Activated CD4-positive, alpha-beta memory T cell treated with anti-CD3 and anti-CD28 coated beads, Interleukin-2, amount 10 ng/mL, durations not matched to agents 7 days and 5 days (primary cell): ENCODE measurements at regions not wholly inside any gene's neighbourhood (a gene's known extent, or its start where the extent isn't known, plus 50 kb on each side); places are given as distances from the start of the nearest gene placed in this dataset.

ENCODE experiments used
- CTCF ChIA-PET: fragments of 350-600 bp; sonication (Branson Sonifier 250); formaldehyde crosslinking; loops from one replicate; lab custom pipeline; 2021; ENCODE audit warnings: antibody characterized with exemption, inconsistent platforms; lab: Charles Lee
- POLR2A ChIA-PET: fragments of 350-600 bp; sonication (Branson Sonifier 250); formaldehyde crosslinking; loops from one replicate; lab custom pipeline; 2021; ENCODE audit warnings: antibody characterized with exemption; lab: Charles Lee
- DNase-seq: peaks from one replicate; pipeline ENCODE4 v3.0.0-alpha.2; 2020
- H3K27ac Mint-ChIP-seq: one replicate; pipeline ENCODE4 v1.8.0; 2021; ENCODE audit warnings: mild to moderate bottlenecking, mixed read lengths
- H3K27me3 Mint-ChIP-seq: one replicate; pipeline ENCODE4 v1.8.0; 2021; ENCODE audit warnings: mixed read lengths
- H3K36me3 Mint-ChIP-seq: one replicate; pipeline ENCODE4 v1.8.0; 2021; ENCODE audit warnings: low read depth, mixed read lengths
- H3K4me1 Mint-ChIP-seq: one replicate; pipeline ENCODE4 v1.8.0; 2021; ENCODE audit warnings: mixed read lengths
- H3K4me3 Mint-ChIP-seq: one replicate; pipeline ENCODE4 v1.8.0; 2021; ENCODE audit warnings: mild to moderate bottlenecking, mixed read lengths
- H3K9me3 Mint-ChIP-seq: one replicate; pipeline ENCODE4 v1.8.0; 2021; ENCODE audit warnings: mixed read lengths

DNA sequence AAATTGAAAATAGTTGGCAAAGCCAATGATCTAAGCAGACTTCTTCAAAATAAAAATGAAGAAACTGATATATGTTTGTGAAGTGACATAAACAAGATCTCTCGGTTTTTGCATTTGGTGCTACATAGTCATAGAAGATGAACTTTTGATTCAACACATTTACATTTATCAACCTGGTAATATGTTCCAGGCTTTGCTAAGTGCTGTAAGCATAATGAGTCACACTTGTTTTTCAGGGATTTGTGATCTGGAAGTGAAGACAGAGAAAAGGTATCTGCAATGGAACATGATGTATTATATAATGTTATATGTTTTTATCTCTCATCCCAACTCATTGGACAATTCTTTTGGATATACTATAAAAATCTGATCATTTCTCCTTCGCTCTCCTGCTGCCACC is 801.4 kb downstream of the BRINP1 start:
- Mint-ChIP-seq H3K9me3 (peaks cover 2% of the 10 kb centered on the region), H3K36me3 (no peaks in the 10 kb centered on the region), H3K4me1 (no peaks in the 10 kb centered on the region), H3K27me3 (no peaks in the 10 kb centered on the region), H3K4me3 (no peak overlapping the region), H3K27ac (no peak overlapping the region)
- ChIA-PET POLR2A (no interaction called here), CTCF (no interaction called here)
- no peak for DNase-seq

DNA sequence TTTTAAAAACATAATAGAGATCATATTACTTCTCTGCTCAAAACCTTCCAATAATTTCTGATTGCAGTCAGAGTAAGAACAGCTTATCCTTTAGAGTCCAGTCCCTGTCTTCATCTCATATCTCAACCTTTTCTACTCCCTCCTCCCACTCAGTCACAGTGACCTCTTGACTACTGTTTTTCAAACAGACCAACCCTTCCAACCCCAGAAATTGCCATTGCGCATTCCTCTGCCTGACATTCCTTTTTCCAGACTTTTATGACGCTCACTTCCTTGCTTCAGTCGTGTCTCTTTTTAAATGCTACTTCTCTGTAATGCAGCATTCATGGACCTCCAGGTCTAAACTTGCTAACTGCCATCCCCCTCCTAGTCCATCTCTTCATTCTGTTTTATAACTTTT is 800.5 kb downstream of the BRINP1 start:
- no peaks in the 10 kb centered on the region for H3K4me1 Mint-ChIP-seq
- ChIA-PET CTCF (no interaction called here), POLR2A (no interaction called here)

GRCh38 chr9:118569148-118569547 is 800.1 kb downstream of the BRINP1 start:
- H3K27ac Mint-ChIP-seq: no peak overlapping the region
- no peaks in the 10 kb centered on the region for H3K36me3 Mint-ChIP-seq
- H3K9me3 Mint-ChIP-seq: peaks cover 2% of the 10 kb centered on the region
- POLR2A ChIA-PET: no interaction called here
- no peaks in the 10 kb centered on the region for H3K4me1 Mint-ChIP-seq
- CTCF ChIA-PET: no interaction called here
- no peak for DNase-seq
- no peaks in the 10 kb centered on the region for H3K27me3 Mint-ChIP-seq
- H3K4me3 Mint-ChIP-seq: no peak overlapping the region

More for the DNA sequence above, 800.5 kb downstream of the BRINP1 start:
- Mint-ChIP-seq H3K9me3 (peaks cover 2% of the 10 kb centered on the region), H3K27ac (no peak overlapping the region), H3K27me3 (no peaks in the 10 kb centered on the region), H3K4me3 (no peak overlapping the region), H3K36me3 (no peaks in the 10 kb centered on the region)
- DNase-seq: no peak

- DNase-seq: no peak
- H3K27ac Mint-ChIP-seq: no peak overlapping the region
- H3K27me3 Mint-ChIP-seq: no peaks in the 10 kb centered on the region
- no peaks in the 10 kb centered on the region for H3K36me3 Mint-ChIP-seq
- H3K4me1 Mint-ChIP-seq: no peaks in the 10 kb centered on the region
- ChIA-PET CTCF (no interaction called here), POLR2A (no interaction called here)
- H3K4me3 Mint-ChIP-seq: no peak overlapping the region
- H3K9me3 Mint-ChIP-seq: peaks cover 2% of the 10 kb centered on the region
These were observed 799.2 kb downstream of the BRINP1 start for GRCh38 chr9:118570066-118570465.

DNA sequence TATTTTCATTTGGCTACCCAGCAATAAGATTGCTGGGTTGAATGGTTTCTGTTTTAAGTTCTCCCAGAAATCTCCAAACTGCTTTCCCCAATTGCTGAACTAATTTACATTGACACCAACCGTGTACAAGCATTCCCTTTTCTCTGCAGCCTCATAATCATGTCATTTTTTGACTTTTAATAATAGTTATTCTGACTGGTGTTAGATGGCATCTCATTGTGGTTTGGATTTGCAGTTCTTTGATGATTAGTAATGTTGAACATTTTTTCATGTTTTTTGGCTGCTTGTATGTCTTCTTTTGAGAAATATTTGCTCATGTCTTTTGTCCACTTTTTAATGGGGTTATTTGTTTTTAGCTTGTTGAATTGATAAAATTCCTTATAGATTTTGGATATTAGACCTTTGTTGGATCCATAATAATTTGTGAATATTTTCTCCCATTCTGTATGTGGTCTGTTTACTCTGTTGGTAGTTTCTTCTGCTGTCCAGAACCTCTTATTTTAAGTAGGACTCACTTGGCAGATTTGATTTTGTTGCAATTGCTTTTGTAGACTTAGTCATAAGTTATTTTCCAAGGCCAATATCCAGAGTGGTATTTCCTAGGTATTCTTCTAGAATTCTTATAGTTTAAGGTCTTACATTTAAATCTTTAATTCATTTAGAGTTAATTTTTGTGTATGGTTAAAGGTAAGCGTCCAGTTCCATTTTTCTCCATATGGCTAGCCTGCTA is 793.7 kb downstream of the BRINP1 start:
- POLR2A ChIA-PET: no interaction called here
- Mint-ChIP-seq H3K4me3 (no peak overlapping the region), H3K36me3 (no peaks in the 10 kb centered on the region), H3K9me3 (peaks cover 2% of the 10 kb centered on the region), H3K27ac (no peak overlapping the region), H3K4me1 (no peaks in the 10 kb centered on the region), H3K27me3 (no peaks in the 10 kb centered on the region)
- CTCF ChIA-PET: no interaction called here
- no peak for DNase-seq

DNA sequence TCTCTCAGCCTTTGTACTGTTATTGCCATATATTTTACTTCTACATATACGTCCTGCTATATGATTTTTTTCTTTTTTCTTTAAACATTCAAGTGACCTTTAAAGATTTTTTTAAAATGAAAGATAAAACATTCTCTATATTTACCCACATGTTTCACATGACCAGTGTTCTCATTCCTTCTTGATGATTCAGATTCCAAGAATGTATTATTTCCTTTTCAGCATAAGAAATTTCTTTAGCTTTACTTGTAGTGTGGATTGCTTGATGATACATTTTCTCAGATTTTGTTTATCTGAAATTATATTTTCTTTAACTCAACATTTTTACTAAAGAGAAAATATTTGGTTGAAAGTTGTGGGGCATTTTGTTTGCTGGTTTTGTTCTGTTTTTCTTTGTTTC is 792.1 kb downstream of the BRINP1 start:
- no peak overlapping the region for H3K27ac Mint-ChIP-seq

DNA sequence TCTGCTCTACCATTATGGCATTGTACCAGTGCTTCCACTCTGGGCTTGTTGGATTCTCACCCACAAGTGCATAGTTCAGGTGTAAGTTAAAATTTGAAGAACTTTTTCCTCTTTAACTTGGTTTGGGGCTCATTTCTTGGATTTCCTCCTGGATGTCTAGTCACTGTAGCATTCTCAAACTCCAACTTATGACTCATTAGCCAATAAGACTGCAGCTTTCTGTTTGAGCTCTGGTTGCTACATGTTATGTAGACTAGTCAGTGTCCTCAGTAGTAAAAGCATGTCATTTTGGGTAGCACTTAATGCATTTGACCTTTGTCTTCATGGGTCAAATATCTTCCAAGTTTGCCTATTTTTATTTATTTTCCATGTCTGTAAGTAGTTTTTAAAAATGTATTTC is 790.8 kb downstream of the BRINP1 start:
- Mint-ChIP-seq H3K4me1 (no peaks in the 10 kb centered on the region), H3K27me3 (no peaks in the 10 kb centered on the region), H3K9me3 (peaks cover 6% of the 10 kb centered on the region), H3K27ac (no peak overlapping the region), H3K4me3 (no peak overlapping the region), H3K36me3 (no peaks in the 10 kb centered on the region)
- ChIA-PET CTCF (no interaction called here), POLR2A (no interaction called here)
- no peak for DNase-seq

More for the DNA sequence above, 792.1 kb downstream of the BRINP1 start:
- no peaks in the 10 kb centered on the region for H3K27me3 Mint-ChIP-seq
- H3K4me1 Mint-ChIP-seq: no peaks in the 10 kb centered on the region
- H3K4me3 Mint-ChIP-seq: no peak overlapping the region
- CTCF ChIA-PET: no interaction called here
- DNase-seq: no peak
- H3K36me3 Mint-ChIP-seq: no peaks in the 10 kb centered on the region
- peaks cover 2% of the 10 kb centered on the region for H3K9me3 Mint-ChIP-seq
- POLR2A ChIA-PET: no interaction called here

- POLR2A ChIA-PET: no interaction called here
- CTCF ChIA-PET: no interaction called here
- Mint-ChIP-seq H3K27me3 (no peaks in the 10 kb centered on the region), H3K9me3 (peaks cover 5% of the 10 kb centered on the region), H3K4me1 (no peaks in the 10 kb centered on the region), H3K27ac (no peak overlapping the region), H3K36me3 (no peaks in the 10 kb centered on the region), H3K4me3 (no peak overlapping the region)
- DNase-seq: no peak
These were observed 785.8 kb downstream of the BRINP1 start for GRCh38 chr9:118583414-118583813.

- no peaks in the 10 kb centered on the region for H3K27me3 Mint-ChIP-seq
- POLR2A ChIA-PET: no interaction called here
- no peak overlapping the region for H3K27ac Mint-ChIP-seq
- DNase-seq: no peak
- no peak overlapping the region for H3K4me3 Mint-ChIP-seq
- no peaks in the 10 kb centered on the region for H3K4me1 Mint-ChIP-seq
- peaks cover 7% of the 10 kb centered on the region for H3K9me3 Mint-ChIP-seq
- CTCF ChIA-PET: no interaction called here
- no peaks in the 10 kb centered on the region for H3K36me3 Mint-ChIP-seq
These were observed 782.3 kb downstream of the BRINP1 start for GRCh38 chr9:118586978-118587377.

DNA sequence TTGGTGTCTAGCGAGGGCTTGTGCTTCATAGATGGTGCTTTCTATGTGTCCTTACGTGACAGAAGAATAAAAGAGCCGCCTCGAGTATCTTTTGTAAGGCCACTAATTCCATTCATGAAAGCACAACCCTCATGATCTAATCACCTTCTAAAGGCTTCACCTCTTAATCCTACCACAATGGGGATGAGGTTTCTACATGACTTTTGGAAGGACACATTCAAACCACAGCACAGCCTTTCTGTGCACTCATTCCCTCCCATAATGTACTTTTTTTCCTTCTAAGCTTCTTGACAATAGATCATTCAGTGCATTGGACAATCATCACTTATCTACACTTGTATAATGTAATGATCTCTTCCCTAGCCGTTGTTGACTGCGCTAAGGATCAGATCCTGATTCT is 774.8 kb downstream of the BRINP1 start:
- no peaks in the 10 kb centered on the region for H3K27me3 Mint-ChIP-seq
- H3K36me3 Mint-ChIP-seq: no peaks in the 10 kb centered on the region
- H3K4me1 Mint-ChIP-seq: no peaks in the 10 kb centered on the region
- POLR2A ChIA-PET: no interaction called here
- DNase-seq: no peak
- no peak overlapping the region for H3K4me3 Mint-ChIP-seq
- H3K27ac Mint-ChIP-seq: no peak overlapping the region
- CTCF ChIA-PET: no interaction called here
- H3K9me3 Mint-ChIP-seq: no peaks in the 10 kb centered on the region

GRCh38 chr9:118595719-118596305 is 773.4 kb downstream of the BRINP1 start:
- Mint-ChIP-seq H3K9me3 (no peaks in the 10 kb centered on the region), H3K4me3 (no peak overlapping the region), H3K36me3 (no peaks in the 10 kb centered on the region), H3K27me3 (no peaks in the 10 kb centered on the region), H3K4me1 (no peaks in the 10 kb centered on the region), H3K27ac (no peak overlapping the region)
- no peak for DNase-seq
- ChIA-PET CTCF (no interaction called here), POLR2A (no interaction called here)

GRCh38 chr9:118596374-118597015 is 772.7 kb downstream of the BRINP1 start:
- H3K4me3 Mint-ChIP-seq: no peak overlapping the region
- no peaks in the 10 kb centered on the region for H3K27me3 Mint-ChIP-seq
- CTCF ChIA-PET: no interaction called here
- H3K9me3 Mint-ChIP-seq: no peaks in the 10 kb centered on the region
- no peak for DNase-seq
- H3K36me3 Mint-ChIP-seq: no peaks in the 10 kb centered on the region
- POLR2A ChIA-PET: no interaction called here
- no peaks in the 10 kb centered on the region for H3K4me1 Mint-ChIP-seq
- no peak overlapping the region for H3K27ac Mint-ChIP-seq

- H3K4me3 Mint-ChIP-seq: no peak overlapping the region
- no peak for DNase-seq
- H3K27me3 Mint-ChIP-seq: no peaks in the 10 kb centered on the region
- CTCF ChIA-PET: no interaction called here
- H3K9me3 Mint-ChIP-seq: no peaks in the 10 kb centered on the region
- POLR2A ChIA-PET: no interaction called here
- H3K36me3 Mint-ChIP-seq: no peaks in the 10 kb centered on the region
- H3K4me1 Mint-ChIP-seq: no peaks in the 10 kb centered on the region
- no peak overlapping the region for H3K27ac Mint-ChIP-seq
These were observed 762.6 kb downstream of the BRINP1 start for GRCh38 chr9:118606668-118607067.
